ENCODE measurements at regions not wholly inside any gene's neighbourhood (a gene's known extent, or its start where the extent isn't known, plus 50 kb on each side); places are given as distances from the start of the nearest gene placed in this dataset.

- TF ChIP-seq ETS1 (IDR thresholded peaks at IDR 0.05), result no peak
- no peak for TF ChIP-seq STAT1 (IDR thresholded peaks at IDR 0.05; ENCODE audit: unreplicated experiment)
- TF ChIP-seq, protein P1, sequence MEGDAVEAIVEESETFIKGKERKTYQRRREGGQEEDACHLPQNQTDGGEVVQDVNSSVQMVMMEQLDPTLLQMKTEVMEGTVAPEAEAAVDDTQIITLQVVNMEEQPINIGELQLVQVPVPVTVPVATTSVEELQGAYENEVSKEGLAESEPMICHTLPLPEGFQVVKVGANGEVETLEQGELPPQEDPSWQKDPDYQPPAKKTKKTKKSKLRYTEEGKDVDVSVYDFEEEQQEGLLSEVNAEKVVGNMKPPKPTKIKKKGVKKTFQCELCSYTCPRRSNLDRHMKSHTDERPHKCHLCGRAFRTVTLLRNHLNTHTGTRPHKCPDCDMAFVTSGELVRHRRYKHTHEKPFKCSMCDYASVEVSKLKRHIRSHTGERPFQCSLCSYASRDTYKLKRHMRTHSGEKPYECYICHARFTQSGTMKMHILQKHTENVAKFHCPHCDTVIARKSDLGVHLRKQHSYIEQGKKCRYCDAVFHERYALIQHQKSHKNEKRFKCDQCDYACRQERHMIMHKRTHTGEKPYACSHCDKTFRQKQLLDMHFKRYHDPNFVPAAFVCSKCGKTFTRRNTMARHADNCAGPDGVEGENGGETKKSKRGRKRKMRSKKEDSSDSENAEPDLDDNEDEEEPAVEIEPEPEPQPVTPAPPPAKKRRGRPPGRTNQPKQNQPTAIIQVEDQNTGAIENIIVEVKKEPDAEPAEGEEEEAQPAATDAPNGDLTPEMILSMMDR (conservative IDR thresholded peaks at IDR 0.05; ENCODE audit: low read depth in 2 of 2), result no peak
- no peak for TF ChIP-seq CREB1 (CRISPR knock-in tag; IDR thresholded peaks at IDR 0.05; ENCODE audit: low read depth)
- no peak for TF ChIP-seq NANOG (IDR thresholded peaks at IDR 0.05; ENCODE audit: borderline replicate concordance)
- TF ChIP-seq, protein P2, sequence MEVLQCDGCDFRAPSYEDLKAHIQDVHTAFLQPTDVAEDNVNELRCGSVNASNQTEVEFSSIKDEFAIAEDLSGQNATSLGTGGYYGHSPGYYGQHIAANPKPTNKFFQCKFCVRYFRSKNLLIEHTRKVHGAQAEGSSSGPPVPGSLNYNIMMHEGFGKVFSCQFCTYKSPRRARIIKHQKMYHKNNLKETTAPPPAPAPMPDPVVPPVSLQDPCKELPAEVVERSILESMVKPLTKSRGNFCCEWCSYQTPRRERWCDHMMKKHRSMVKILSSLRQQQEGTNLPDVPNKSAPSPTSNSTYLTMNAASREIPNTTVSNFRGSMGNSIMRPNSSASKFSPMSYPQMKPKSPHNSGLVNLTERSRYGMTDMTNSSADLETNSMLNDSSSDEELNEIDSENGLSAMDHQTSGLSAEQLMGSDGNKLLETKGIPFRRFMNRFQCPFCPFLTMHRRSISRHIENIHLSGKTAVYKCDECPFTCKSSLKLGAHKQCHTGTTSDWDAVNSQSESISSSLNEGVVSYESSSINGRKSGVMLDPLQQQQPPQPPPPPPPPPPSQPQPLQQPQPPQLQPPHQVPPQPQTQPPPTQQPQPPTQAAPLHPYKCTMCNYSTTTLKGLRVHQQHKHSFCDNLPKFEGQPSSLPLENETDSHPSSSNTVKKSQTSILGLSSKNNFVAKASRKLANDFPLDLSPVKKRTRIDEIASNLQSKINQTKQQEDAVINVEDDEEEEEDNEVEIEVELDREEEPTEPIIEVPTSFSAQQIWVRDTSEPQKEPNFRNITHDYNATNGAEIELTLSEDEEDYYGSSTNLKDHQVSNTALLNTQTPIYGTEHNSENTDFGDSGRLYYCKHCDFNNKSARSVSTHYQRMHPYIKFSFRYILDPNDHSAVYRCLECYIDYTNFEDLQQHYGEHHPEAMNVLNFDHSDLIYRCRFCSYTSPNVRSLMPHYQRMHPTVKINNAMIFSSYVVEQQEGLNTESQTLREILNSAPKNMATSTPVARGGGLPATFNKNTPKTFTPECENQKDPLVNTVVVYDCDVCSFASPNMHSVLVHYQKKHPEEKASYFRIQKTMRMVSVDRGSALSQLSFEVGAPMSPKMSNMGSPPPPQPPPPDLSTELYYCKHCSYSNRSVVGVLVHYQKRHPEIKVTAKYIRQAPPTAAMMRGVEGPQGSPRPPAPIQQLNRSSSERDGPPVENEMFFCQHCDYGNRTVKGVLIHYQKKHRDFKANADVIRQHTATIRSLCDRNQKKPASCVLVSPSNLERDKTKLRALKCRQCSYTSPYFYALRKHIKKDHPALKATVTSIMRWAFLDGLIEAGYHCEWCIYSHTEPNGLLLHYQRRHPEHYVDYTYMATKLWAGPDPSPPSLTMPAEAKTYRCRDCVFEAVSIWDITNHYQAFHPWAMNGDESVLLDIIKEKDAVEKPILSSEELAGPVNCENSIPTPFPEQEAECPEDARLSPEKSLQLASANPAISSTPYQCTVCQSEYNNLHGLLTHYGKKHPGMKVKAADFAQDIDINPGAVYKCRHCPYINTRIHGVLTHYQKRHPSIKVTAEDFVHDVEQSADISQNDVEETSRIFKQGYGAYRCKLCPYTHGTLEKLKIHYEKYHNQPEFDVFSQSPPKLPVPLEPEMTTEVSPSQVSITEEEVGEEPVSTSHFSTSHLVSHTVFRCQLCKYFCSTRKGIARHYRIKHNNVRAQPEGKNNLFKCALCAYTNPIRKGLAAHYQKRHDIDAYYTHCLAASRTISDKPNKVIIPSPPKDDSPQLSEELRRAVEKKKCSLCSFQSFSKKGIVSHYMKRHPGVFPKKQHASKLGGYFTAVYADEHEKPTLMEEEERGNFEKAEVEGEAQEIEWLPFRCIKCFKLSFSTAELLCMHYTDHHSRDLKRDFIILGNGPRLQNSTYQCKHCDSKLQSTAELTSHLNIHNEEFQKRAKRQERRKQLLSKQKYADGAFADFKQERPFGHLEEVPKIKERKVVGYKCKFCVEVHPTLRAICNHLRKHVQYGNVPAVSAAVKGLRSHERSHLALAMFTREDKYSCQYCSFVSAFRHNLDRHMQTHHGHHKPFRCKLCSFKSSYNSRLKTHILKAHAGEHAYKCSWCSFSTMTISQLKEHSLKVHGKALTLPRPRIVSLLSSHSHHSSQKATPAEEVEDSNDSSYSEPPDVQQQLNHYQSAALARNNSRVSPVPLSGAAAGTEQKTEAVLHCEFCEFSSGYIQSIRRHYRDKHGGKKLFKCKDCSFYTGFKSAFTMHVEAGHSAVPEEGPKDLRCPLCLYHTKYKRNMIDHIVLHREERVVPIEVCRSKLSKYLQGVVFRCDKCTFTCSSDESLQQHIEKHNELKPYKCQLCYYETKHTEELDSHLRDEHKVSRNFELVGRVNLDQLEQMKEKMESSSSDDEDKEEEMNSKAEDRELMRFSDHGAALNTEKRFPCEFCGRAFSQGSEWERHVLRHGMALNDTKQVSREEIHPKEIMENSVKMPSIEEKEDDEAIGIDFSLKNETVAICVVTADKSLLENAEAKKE (CRISPR knock-in tag; IDR thresholded peaks at IDR 0.05), result no peak
- TF ChIP-seq ZNF114 (CRISPR knock-in tag; IDR thresholded peaks at IDR 0.05), result no peak
- TF ChIP-seq POLR2AphosphoS5 (IDR thresholded peaks at IDR 0.05; ENCODE audit: low read depth), result no peak
- no peak for TF ChIP-seq ZNF331 (CRISPR knock-in tag; IDR thresholded peaks at IDR 0.05; ENCODE audit: low read depth)
- no peak for TF ChIP-seq JUNB (IDR thresholded peaks at IDR 0.05; ENCODE audit: unreplicated experiment)
- TF ChIP-seq EZH2phosphoT487 (IDR thresholded peaks at IDR 0.05; ENCODE audit: unreplicated experiment), result no peak
- TF ChIP-seq, protein P3, sequence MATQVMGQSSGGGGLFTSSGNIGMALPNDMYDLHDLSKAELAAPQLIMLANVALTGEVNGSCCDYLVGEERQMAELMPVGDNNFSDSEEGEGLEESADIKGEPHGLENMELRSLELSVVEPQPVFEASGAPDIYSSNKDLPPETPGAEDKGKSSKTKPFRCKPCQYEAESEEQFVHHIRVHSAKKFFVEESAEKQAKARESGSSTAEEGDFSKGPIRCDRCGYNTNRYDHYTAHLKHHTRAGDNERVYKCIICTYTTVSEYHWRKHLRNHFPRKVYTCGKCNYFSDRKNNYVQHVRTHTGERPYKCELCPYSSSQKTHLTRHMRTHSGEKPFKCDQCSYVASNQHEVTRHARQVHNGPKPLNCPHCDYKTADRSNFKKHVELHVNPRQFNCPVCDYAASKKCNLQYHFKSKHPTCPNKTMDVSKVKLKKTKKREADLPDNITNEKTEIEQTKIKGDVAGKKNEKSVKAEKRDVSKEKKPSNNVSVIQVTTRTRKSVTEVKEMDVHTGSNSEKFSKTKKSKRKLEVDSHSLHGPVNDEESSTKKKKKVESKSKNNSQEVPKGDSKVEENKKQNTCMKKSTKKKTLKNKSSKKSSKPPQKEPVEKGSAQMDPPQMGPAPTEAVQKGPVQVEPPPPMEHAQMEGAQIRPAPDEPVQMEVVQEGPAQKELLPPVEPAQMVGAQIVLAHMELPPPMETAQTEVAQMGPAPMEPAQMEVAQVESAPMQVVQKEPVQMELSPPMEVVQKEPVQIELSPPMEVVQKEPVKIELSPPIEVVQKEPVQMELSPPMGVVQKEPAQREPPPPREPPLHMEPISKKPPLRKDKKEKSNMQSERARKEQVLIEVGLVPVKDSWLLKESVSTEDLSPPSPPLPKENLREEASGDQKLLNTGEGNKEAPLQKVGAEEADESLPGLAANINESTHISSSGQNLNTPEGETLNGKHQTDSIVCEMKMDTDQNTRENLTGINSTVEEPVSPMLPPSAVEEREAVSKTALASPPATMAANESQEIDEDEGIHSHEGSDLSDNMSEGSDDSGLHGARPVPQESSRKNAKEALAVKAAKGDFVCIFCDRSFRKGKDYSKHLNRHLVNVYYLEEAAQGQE (IDR thresholded peaks at IDR 0.05; ENCODE audit: unreplicated experiment), result no peak
- TF ChIP-seq EZH2 (IDR thresholded peaks at IDR 0.05; ENCODE audit: low read depth, unreplicated experiment), result no peak
- H3F3A ChIP-seq (replicated peaks; ENCODE audit: low read depth), result no peaks in the 10 kb centered on the region
- Mint-ChIP-seq H3K4me3 (no peak overlapping the region), H3K36me3 (ENCODE audit: low read depth) (no peaks in the 10 kb centered on the region), H3K27me3 (ENCODE audit: insufficient read depth, low read depth, poor library complexity) (no peaks in the 10 kb centered on the region), H3K27ac (peak overlapping the region; percentile 42; the same call in 1 of the 2 replicates), H3K9me3 (no peaks in the 10 kb centered on the region), H3K4me1 (peaks cover 34% of the 10 kb centered on the region)
- H3K4me2 ChIP-seq, result no peak overlapping the region
- H4K20me1 ChIP-seq (replicated peaks; ENCODE audit: insufficient read depth), result no peaks in the 10 kb centered on the region
- H2AFZ ChIP-seq, result no peak overlapping the region
- H3K4me1 ChIP-seq (ENCODE audit: insufficient read depth), result peaks cover 27% of the 10 kb centered on the region
- no peak for ATAC-seq
- no peaks in the 10 kb centered on the region for H3K9me2 ChIP-seq (ENCODE audit: insufficient read depth)
- H3K4me3 ChIP-seq, result no peak overlapping the region
- H3K27ac ChIP-seq (ENCODE audit: low read depth), result no peak overlapping the region
- H3K79me2 ChIP-seq (replicated peaks; ENCODE audit: insufficient read depth), result no peaks in the 10 kb centered on the region
- no peak for DNase-seq (ENCODE audit: low spot score)
- no peaks in the 10 kb centered on the region for H3K36me3 ChIP-seq (ENCODE audit: insufficient read depth)
- H3K27me3 ChIP-seq (ENCODE audit: insufficient read depth), result no peaks in the 10 kb centered on the region
Measured at GRCh38 chr4:104589264-104589868, 94.7 kb upstream of the CXXC4 start.
